ENCODE measurements at regions not wholly inside any gene's neighbourhood (a gene's known extent, or its start where the extent isn't known, plus 50 kb on each side); places are given as distances from the start of the nearest gene placed in this dataset.

GRCh38 chr6:4396044-4396443 is 260.7 kb upstream of the ECI2 start:
- H3K36me3 ChIP-seq (ENCODE audit: control insufficient read depth, insufficient read depth, low read length), result no peaks in the 10 kb centered on the region
- H3K4me3 ChIP-seq (ENCODE audit: low read depth, low read length), result no peak overlapping the region
- H3K4me3 Mint-ChIP-seq, result no peak overlapping the region
- no peaks in the 10 kb centered on the region for H3K27me3 ChIP-seq (ENCODE audit: control insufficient read depth, insufficient read depth, low read length)
- H3K27ac Mint-ChIP-seq, result no peak overlapping the region
- H3K27ac ChIP-seq (ENCODE audit: insufficient read depth, low read length, poor library complexity, severe bottlenecking), result no peak overlapping the region
- ATAC-seq (ENCODE audit: low read depth in 2 of 2) (no peak), DNase-seq (no peak)
- no peaks in the 10 kb centered on the region for H3K4me1 ChIP-seq (ENCODE audit: control insufficient read depth, insufficient read depth, low read length, poor library complexity, severe bottlenecking)
- no peaks in the 10 kb centered on the region for H3K36me3 Mint-ChIP-seq
- H3K4me1 Mint-ChIP-seq, result no peaks in the 10 kb centered on the region
- H3K9me3 ChIP-seq (ENCODE audit: control insufficient read depth in 2 of 2, low read length in 2 of 2), result no peaks in the 10 kb centered on the region
- peaks cover 5% of the 10 kb centered on the region for H3K27me3 Mint-ChIP-seq
- H3K9me3 Mint-ChIP-seq, result peaks cover 0 to 2% (median 0%) of the 10 kb centered on the region in 7 donors

GRCh38 chr6:4395386-4395785 is 260.0 kb upstream of the ECI2 start:
- peaks cover 0 to 2% (median 0%) of the 10 kb centered on the region in 7 donors for H3K9me3 Mint-ChIP-seq
- H3K27me3 Mint-ChIP-seq, result peaks cover 4% of the 10 kb centered on the region
- H3K4me3 Mint-ChIP-seq, result no peak overlapping the region
- DNase-seq (no peak), ATAC-seq (ENCODE audit: low read depth in 2 of 2) (no peak)
- H3K27ac ChIP-seq (ENCODE audit: insufficient read depth, low read length, poor library complexity, severe bottlenecking), result no peak overlapping the region
- no peaks in the 10 kb centered on the region for H3K36me3 ChIP-seq (ENCODE audit: control insufficient read depth, insufficient read depth, low read length)
- no peak overlapping the region for H3K4me3 ChIP-seq (ENCODE audit: low read depth, low read length)
- H3K27me3 ChIP-seq (ENCODE audit: control insufficient read depth, insufficient read depth, low read length), result no peaks in the 10 kb centered on the region
- H3K36me3 Mint-ChIP-seq, result no peaks in the 10 kb centered on the region
- H3K9me3 ChIP-seq (ENCODE audit: control insufficient read depth in 2 of 2, low read length in 2 of 2), result no peaks in the 10 kb centered on the region
- H3K4me1 Mint-ChIP-seq, result no peaks in the 10 kb centered on the region
- H3K4me1 ChIP-seq (ENCODE audit: control insufficient read depth, insufficient read depth, low read length, poor library complexity, severe bottlenecking), result no peaks in the 10 kb centered on the region
- H3K27ac Mint-ChIP-seq, result no peak overlapping the region

- H3K27me3 Mint-ChIP-seq, result peaks cover 4% of the 10 kb centered on the region
- H3K4me3 ChIP-seq (ENCODE audit: low read depth, low read length), result no peak overlapping the region
Measured at GRCh38 chr6:4394786-4395185, 259.4 kb upstream of the ECI2 start.

GRCh38 chr6:4388675-4389074 is 253.3 kb upstream of the ECI2 start:
- Mint-ChIP-seq H3K36me3 (no peaks in the 10 kb centered on the region), H3K27ac (no peak overlapping the region), H3K4me3 (no peak overlapping the region), H3K4me1 (no peaks in the 10 kb centered on the region), H3K9me3 (peaks cover 0 to 10% (median 4%) of the 10 kb centered on the region in 7 donors), H3K27me3 (no peaks in the 10 kb centered on the region)
- ATAC-seq (ENCODE audit: low read depth in 2 of 2) (no peak), DNase-seq (no peak)
- Histone ChIP-seq H3K4me1 (ENCODE audit: control insufficient read depth, insufficient read depth, low read length, poor library complexity, severe bottlenecking) (no peaks in the 10 kb centered on the region), H3K27ac (ENCODE audit: insufficient read depth, low read length, poor library complexity, severe bottlenecking) (no peak overlapping the region), H3K4me3 (ENCODE audit: low read depth, low read length) (no peak overlapping the region), H3K27me3 (ENCODE audit: control insufficient read depth, insufficient read depth, low read length) (no peaks in the 10 kb centered on the region), H3K36me3 (ENCODE audit: control insufficient read depth, insufficient read depth, low read length) (no peaks in the 10 kb centered on the region), H3K9me3 (ENCODE audit: control insufficient read depth in 2 of 2, low read length in 2 of 2) (peaks cover 2 to 9% of the 10 kb centered on the region in 2 experiments)

More at GRCh38 chr6:4394786-4395185, 259.4 kb upstream of the ECI2 start:
- no peak overlapping the region for H3K27ac Mint-ChIP-seq
- Histone ChIP-seq H3K4me1 (ENCODE audit: control insufficient read depth, insufficient read depth, low read length, poor library complexity, severe bottlenecking) (no peaks in the 10 kb centered on the region), H3K9me3 (ENCODE audit: control insufficient read depth in 2 of 2, low read length in 2 of 2) (no peaks in the 10 kb centered on the region), H3K36me3 (ENCODE audit: control insufficient read depth, insufficient read depth, low read length) (no peaks in the 10 kb centered on the region), H3K27me3 (ENCODE audit: control insufficient read depth, insufficient read depth, low read length) (no peaks in the 10 kb centered on the region), H3K27ac (ENCODE audit: insufficient read depth, low read length, poor library complexity, severe bottlenecking) (no peak overlapping the region)
- no peak for ATAC-seq (ENCODE audit: low read depth in 2 of 2)
- H3K4me3 Mint-ChIP-seq, result no peak overlapping the region
- peaks cover 0 to 2% (median 0%) of the 10 kb centered on the region in 7 donors for H3K9me3 Mint-ChIP-seq
- H3K4me1 Mint-ChIP-seq, result no peaks in the 10 kb centered on the region
- DNase-seq, result no peak
- no peaks in the 10 kb centered on the region for H3K36me3 Mint-ChIP-seq

- no peak overlapping the region for H3K27ac ChIP-seq (ENCODE audit: insufficient read depth, low read length, poor library complexity, severe bottlenecking)
- H3K27ac Mint-ChIP-seq, result no peak overlapping the region
- no peaks in the 10 kb centered on the region for H3K27me3 ChIP-seq (ENCODE audit: control insufficient read depth, insufficient read depth, low read length)
- ATAC-seq (ENCODE audit: low read depth in 2 of 2), result no peak
- H3K36me3 Mint-ChIP-seq, result no peaks in the 10 kb centered on the region
- H3K36me3 ChIP-seq (ENCODE audit: control insufficient read depth, insufficient read depth, low read length), result no peaks in the 10 kb centered on the region
- peaks cover 11 to 19% of the 10 kb centered on the region in 2 experiments for H3K9me3 ChIP-seq (ENCODE audit: control insufficient read depth in 2 of 2, low read length in 2 of 2)
- H3K4me3 ChIP-seq (ENCODE audit: low read depth, low read length), result no peak overlapping the region
- H3K9me3 Mint-ChIP-seq, result peaks cover 0 to 29% (median 6%) of the 10 kb centered on the region in 7 donors
- no peaks in the 10 kb centered on the region for H3K4me1 ChIP-seq (ENCODE audit: control insufficient read depth, insufficient read depth, low read length, poor library complexity, severe bottlenecking)
- H3K4me3 Mint-ChIP-seq, result no peak overlapping the region
- DNase-seq, result no peak
- no peaks in the 10 kb centered on the region for H3K4me1 Mint-ChIP-seq
- no peaks in the 10 kb centered on the region for H3K27me3 Mint-ChIP-seq
Measured at GRCh38 chr6:4384656-4385055, 249.3 kb upstream of the ECI2 start.

GRCh38 chr6:4383910-4384638 is 248.7 kb upstream of the ECI2 start:
- H3K4me1 Mint-ChIP-seq, result no peaks in the 10 kb centered on the region
- no peaks in the 10 kb centered on the region for H3K36me3 Mint-ChIP-seq
- H3K27ac Mint-ChIP-seq, result no peak overlapping the region
- Histone ChIP-seq H3K27ac (ENCODE audit: insufficient read depth, low read length, poor library complexity, severe bottlenecking) (no peak overlapping the region), H3K27me3 (ENCODE audit: control insufficient read depth, insufficient read depth, low read length) (no peaks in the 10 kb centered on the region), H3K4me3 (ENCODE audit: low read depth, low read length) (no peak overlapping the region), H3K4me1 (ENCODE audit: control insufficient read depth, insufficient read depth, low read length, poor library complexity, severe bottlenecking) (no peaks in the 10 kb centered on the region), H3K9me3 (ENCODE audit: control insufficient read depth in 2 of 2, low read length in 2 of 2) (peaks cover 11 to 19% of the 10 kb centered on the region in 2 experiments), H3K36me3 (ENCODE audit: control insufficient read depth, insufficient read depth, low read length) (no peaks in the 10 kb centered on the region)
- ATAC-seq (ENCODE audit: low read depth in 2 of 2), result no peak
- H3K4me3 Mint-ChIP-seq, result no peak overlapping the region
- H3K9me3 Mint-ChIP-seq, result peaks cover 0 to 29% (median 6%) of the 10 kb centered on the region in 7 donors
- no peak for DNase-seq
- no peaks in the 10 kb centered on the region for H3K27me3 Mint-ChIP-seq

- Histone ChIP-seq H3K4me1 (ENCODE audit: control insufficient read depth, insufficient read depth, low read length, poor library complexity, severe bottlenecking) (no peaks in the 10 kb centered on the region), H3K9me3 (ENCODE audit: control insufficient read depth in 2 of 2, low read length in 2 of 2) (peaks cover 11 to 19% of the 10 kb centered on the region in 2 experiments), H3K4me3 (ENCODE audit: low read depth, low read length) (no peak overlapping the region), H3K27me3 (ENCODE audit: control insufficient read depth, insufficient read depth, low read length) (no peaks in the 10 kb centered on the region), H3K27ac (ENCODE audit: insufficient read depth, low read length, poor library complexity, severe bottlenecking) (no peak overlapping the region), H3K36me3 (ENCODE audit: control insufficient read depth, insufficient read depth, low read length) (no peaks in the 10 kb centered on the region)
- no peaks in the 10 kb centered on the region for H3K27me3 Mint-ChIP-seq
- no peak overlapping the region for H3K27ac Mint-ChIP-seq
- H3K9me3 Mint-ChIP-seq, result peaks cover 0 to 29% (median 6%) of the 10 kb centered on the region in 7 donors
- DNase-seq (no peak), ATAC-seq (ENCODE audit: low read depth in 2 of 2) (no peak)
- no peaks in the 10 kb centered on the region for H3K4me1 Mint-ChIP-seq
- H3K4me3 Mint-ChIP-seq, result no peak overlapping the region
- no peaks in the 10 kb centered on the region for H3K36me3 Mint-ChIP-seq
Measured at GRCh38 chr6:4382362-4382853, 247.0 kb upstream of the ECI2 start.

GRCh38 chr6:4381381-4381780 is 246.0 kb upstream of the ECI2 start:
- H3K27me3 ChIP-seq (ENCODE audit: control insufficient read depth, insufficient read depth, low read length), result no peaks in the 10 kb centered on the region
- no peak overlapping the region for H3K27ac Mint-ChIP-seq
- ATAC-seq (ENCODE audit: low read depth in 2 of 2) (no peak), DNase-seq (no peak)
- H3K4me3 Mint-ChIP-seq, result no peak overlapping the region
- no peaks in the 10 kb centered on the region for H3K36me3 Mint-ChIP-seq
- no peak overlapping the region for H3K4me3 ChIP-seq (ENCODE audit: low read depth, low read length)
- H3K27me3 Mint-ChIP-seq, result no peaks in the 10 kb centered on the region
- peaks cover 0 to 29% (median 6%) of the 10 kb centered on the region in 7 donors for H3K9me3 Mint-ChIP-seq
- no peaks in the 10 kb centered on the region for H3K36me3 ChIP-seq (ENCODE audit: control insufficient read depth, insufficient read depth, low read length)
- H3K4me1 Mint-ChIP-seq, result no peaks in the 10 kb centered on the region
- no peak overlapping the region for H3K27ac ChIP-seq (ENCODE audit: insufficient read depth, low read length, poor library complexity, severe bottlenecking)
- H3K9me3 ChIP-seq (ENCODE audit: control insufficient read depth in 2 of 2, low read length in 2 of 2), result peaks cover 11 to 19% of the 10 kb centered on the region in 2 experiments
- no peaks in the 10 kb centered on the region for H3K4me1 ChIP-seq (ENCODE audit: control insufficient read depth, insufficient read depth, low read length, poor library complexity, severe bottlenecking)
